H1 (cell line): ENCODE measurements at regions not wholly inside any gene's neighbourhood (a gene's known extent, or its start where the extent isn't known, plus 50 kb on each side); places are given as distances from the start of the nearest gene placed in this dataset.

Source experiments
- CBX5 ChIP-seq: fragments of 300-800, 300-1000 bp; sonication (generic); IDR thresholded peaks from 2 replicates; pipeline ENCODE4 v1.7.1; 2016; ENCODE audit warnings: antibody characterized with exemption, low read length, low read depth
- CHD1 ChIP-seq: IDR thresholded peaks from 2 replicates; pipeline ENCODE4 v1.6.1; 2012; ENCODE audit warnings: low read depth, low read length, improper control_type of control experiment
- CHD7 ChIP-seq: fragments of 300-600 bp; sonication (generic); IDR thresholded peaks from 2 replicates; pipeline ENCODE4 v1.7.1; 2012; ENCODE audit warnings: low read length, moderate library complexity, mild to moderate bottlenecking, inconsistent platforms; ENCODE audit not compliant: insufficient replicate concordance
- FOSL1 ChIP-seq: IDR thresholded peaks from 2 replicates; pipeline ENCODE4 v1.6.1; 2011; ENCODE audit warnings: mild to moderate bottlenecking, low read depth, low read length, moderate library complexity; ENCODE audit not compliant: insufficient read depth
- GTF2F1 ChIP-seq: IDR thresholded peaks from 2 replicates; pipeline ENCODE4 v1.6.1; 2012; ENCODE audit warnings: low read depth, low read length, improper control_type of control experiment, borderline replicate concordance
- POLR2A ChIP-seq, 2 experiments: IDR thresholded peaks; 1 replicate in 1 of 2; 2 replicates in 1 of 2; pipeline ENCODE4 v1.6.1; 2011; ENCODE audit warnings: low read depth in 2 of 2, low read length in 2 of 2, mild to moderate bottlenecking in 2 of 2; ENCODE audit errors: control extremely low read depth in 1 of 2
- SIX5 ChIP-seq: IDR thresholded peaks from 2 replicates; pipeline ENCODE4 v1.6.1; 2011; ENCODE audit warnings: mild to moderate bottlenecking, low read depth, low read length
- SP4 ChIP-seq: IDR thresholded peaks from 2 replicates; pipeline ENCODE4 v1.6.1; 2012; ENCODE audit warnings: low read length, inconsistent platforms
- TBP ChIP-seq: IDR thresholded peaks from 2 replicates; pipeline ENCODE4 v1.6.1; 2011; ENCODE audit warnings: low read depth, low read length, improper control_type of control experiment
- TEAD4 ChIP-seq: IDR thresholded peaks from 2 replicates; pipeline ENCODE4 v1.6.1; 2012; ENCODE audit warnings: low read depth, low read length, inconsistent platforms, mixed read lengths
- YY1 ChIP-seq: IDR thresholded peaks from 2 replicates; pipeline ENCODE4 v1.6.1; 2011; ENCODE audit warnings: low read depth, mild to moderate bottlenecking, low read length
- TF ChIP-seq, protein P1 (sequence below): IDR thresholded peaks from 2 replicates; pipeline ENCODE4 v1.6.1; 2011; ENCODE audit warnings: low read depth, mild to moderate bottlenecking, low read length; ENCODE audit not compliant: insufficient read depth

DNA sequence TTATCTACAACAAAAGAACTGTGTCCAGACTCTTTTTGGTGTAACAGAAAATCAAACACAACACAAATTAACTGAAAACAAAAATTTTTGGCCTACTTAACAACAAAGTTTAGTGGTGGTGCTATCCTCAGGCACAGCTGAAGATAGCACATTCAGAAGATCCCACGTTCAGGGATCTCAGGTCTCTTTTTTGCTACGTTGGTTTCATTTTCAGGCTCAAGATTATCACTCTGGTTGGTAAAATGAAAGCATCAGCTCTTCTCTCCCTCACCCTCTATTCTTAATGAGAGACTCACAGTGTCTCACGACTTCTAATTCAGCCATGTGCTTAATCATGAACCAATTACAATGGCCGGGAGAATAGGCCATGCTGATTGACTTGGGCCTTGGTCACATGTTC lies 146.9 kb upstream of the PTPRG start (continued):
- no peak for TF ChIP-seq CHD7
- TF ChIP-seq GTF2F1, result no peak
- no peak for TF ChIP-seq CHD1
- TF ChIP-seq SP4, result no peak
- TF ChIP-seq FOSL1, result no peak
- no peak for TF ChIP-seq CBX5
- TF ChIP-seq, protein P1, sequence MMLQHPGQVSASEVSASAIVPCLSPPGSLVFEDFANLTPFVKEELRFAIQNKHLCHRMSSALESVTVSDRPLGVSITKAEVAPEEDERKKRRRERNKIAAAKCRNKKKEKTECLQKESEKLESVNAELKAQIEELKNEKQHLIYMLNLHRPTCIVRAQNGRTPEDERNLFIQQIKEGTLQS, result no peak
- no peak for TF ChIP-seq POLR2A (IDR thresholded peaks at IDR 0.05; ENCODE audit: control extremely low read depth in 1 of 2, low read depth in 2 of 2, low read length in 2 of 2)
- TF ChIP-seq YY1, result no peak
- TF ChIP-seq SIX5, result no peak
- no peak for TF ChIP-seq TEAD4
- TF ChIP-seq TBP, result no peak
